NT2/D1 (cell line): ENCODE measurements at regions not wholly inside any gene's neighbourhood (a gene's known extent, or its start where the extent isn't known, plus 50 kb on each side); places are given as distances from the start of the nearest gene placed in this dataset.

Experiments
- YY1 ChIP-seq: IDR thresholded peaks from 2 replicates; pipeline ENCODE4 v1.6.1; 2011; ENCODE audit not compliant: insufficient read length, insufficient read depth
- ZNF274 ChIP-seq: IDR thresholded peaks from 2 replicates; pipeline ENCODE4 v1.6.1; 2011; ENCODE audit warnings: mild to moderate bottlenecking, low read depth, low read length

DNA sequence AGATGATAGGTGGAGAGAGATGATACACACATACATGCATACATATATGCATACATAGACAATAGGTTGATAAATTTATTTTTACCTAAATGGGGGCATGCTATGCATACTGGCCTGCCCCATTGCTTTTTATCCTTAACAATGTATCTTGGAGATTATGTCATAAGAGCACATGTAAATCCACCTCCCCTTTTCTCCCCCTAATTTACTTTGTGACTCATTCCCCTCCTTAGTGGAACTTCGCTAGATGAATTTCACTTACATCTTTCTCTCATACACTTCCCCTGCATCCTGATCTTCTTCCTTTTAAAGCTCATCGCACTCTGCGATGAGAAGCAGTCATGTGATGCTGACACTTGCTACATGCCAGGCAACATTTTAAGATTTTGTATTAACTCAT is 223.6 kb downstream of the C1D start:
- TF ChIP-seq YY1 (no peak), ZNF274 (no peak)
